Ascending aorta (tissue), 2 donors: ENCODE measurements at regions not wholly inside any gene's neighbourhood (a gene's known extent, or its start where the extent isn't known, plus 50 kb on each side); places are given as distances from the start of the nearest gene placed in this dataset.

Source experiments
- DNase-seq, 2 donors: peaks; one replicate each; pipeline ENCODE4 v3.0.0-alpha.2; 2019; ENCODE audit warnings: low spot score in 2 of 2
- H3K27ac ChIP-seq, 2 donors: fragments of 200-600 bp; sonication (generic); one replicate each; pipeline ENCODE4 v1.5.1; 2016 to 2017; ENCODE audit warnings: mild to moderate bottlenecking in 1 of 2
- H3K27me3 ChIP-seq: fragments of 200-600 bp; sonication (generic); one replicate; pipeline ENCODE4 v1.5.1; 2017
- H3K36me3 ChIP-seq, 2 donors: fragments of 200-600 bp; sonication (generic); one replicate each; pipeline ENCODE4 v1.5.1; 2016
- H3K4me1 ChIP-seq, 2 donors: fragments of 200-600 bp; sonication (generic); one replicate each; pipeline ENCODE4 v1.5.1; 2016 to 2017; ENCODE audit warnings: mild to moderate bottlenecking in 1 of 2
- H3K4me3 ChIP-seq, 2 donors: fragments of 200-600 bp; sonication (generic); one replicate each; pipeline ENCODE4 v1.5.1; 2016 to 2017; ENCODE audit warnings: mild to moderate bottlenecking in 1 of 2
- H3K9me3 ChIP-seq, 2 donors: fragments of 200-600 bp; sonication (generic); one replicate each; pipeline ENCODE4 v1.5.1; 2016
- intact Hi-C: fragments of 100-400 bp; cut with DNase I; formaldehyde crosslinking; loops from one replicate; pipeline ENCODE4 v1.15.1; 2023
- TF ChIP-seq, protein P1 (sequence below), 3 experiments: fragments of 200-600 bp in 2 of 3; fragments of 450-650 bp in 1 of 3; sonication (generic) in 2 of 3; IDR thresholded peaks; one replicate each; pipeline ENCODE4 v1.5.1; 2016 to 2019; ENCODE audit warnings: antibody characterized with exemption in 3 of 3, mild to moderate bottlenecking in 1 of 3, moderate library complexity in 1 of 3

DNA sequence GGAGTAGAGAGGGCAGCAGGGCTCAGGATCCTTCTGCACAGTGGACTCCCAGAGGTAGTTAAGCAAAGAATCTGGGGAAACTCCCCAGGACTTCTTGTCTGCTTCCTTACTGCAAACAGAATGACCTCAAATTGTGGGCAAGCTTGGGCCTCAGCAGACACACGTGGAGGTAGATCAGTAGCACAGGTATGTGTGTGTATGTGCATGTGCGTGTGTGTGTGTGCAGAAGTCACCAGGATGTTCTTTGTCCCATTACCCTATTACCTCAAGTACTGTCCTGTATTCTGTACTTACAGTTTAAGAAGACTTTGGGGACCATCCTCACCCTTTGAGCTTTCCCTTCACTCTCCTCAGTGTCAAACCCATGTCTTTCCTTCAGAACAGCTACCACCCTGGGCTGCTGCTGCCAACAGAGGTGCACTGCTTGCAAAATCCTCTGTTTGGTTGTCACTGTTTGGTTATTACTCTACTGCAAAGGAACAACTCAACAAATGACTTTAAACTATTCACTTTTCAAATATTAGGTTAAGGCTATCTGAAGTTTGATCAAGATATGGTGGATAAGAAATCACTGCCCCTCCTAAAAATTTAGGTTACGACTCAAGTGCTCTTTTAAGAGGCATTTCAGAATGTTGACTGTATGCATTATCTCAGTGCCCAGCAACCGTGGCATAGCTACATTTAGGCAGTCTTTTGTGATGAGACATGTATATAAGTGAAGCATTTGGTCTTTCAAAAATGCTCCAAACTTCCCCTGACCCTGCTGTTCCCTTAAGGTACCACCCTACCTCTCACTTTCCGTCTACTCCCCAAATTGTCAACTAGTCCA is 78.2 kb upstream of the MBIP start:
- Histone ChIP-seq H3K27me3 (no peaks in the 10 kb centered on the region), H3K27ac (no peak overlapping the region), H3K36me3 (no peaks in the 10 kb centered on the region), H3K4me1 (no peaks in the 10 kb centered on the region), H3K4me3 (no peak overlapping the region), H3K9me3 (no peaks in the 10 kb centered on the region)
- TF ChIP-seq, protein P1, sequence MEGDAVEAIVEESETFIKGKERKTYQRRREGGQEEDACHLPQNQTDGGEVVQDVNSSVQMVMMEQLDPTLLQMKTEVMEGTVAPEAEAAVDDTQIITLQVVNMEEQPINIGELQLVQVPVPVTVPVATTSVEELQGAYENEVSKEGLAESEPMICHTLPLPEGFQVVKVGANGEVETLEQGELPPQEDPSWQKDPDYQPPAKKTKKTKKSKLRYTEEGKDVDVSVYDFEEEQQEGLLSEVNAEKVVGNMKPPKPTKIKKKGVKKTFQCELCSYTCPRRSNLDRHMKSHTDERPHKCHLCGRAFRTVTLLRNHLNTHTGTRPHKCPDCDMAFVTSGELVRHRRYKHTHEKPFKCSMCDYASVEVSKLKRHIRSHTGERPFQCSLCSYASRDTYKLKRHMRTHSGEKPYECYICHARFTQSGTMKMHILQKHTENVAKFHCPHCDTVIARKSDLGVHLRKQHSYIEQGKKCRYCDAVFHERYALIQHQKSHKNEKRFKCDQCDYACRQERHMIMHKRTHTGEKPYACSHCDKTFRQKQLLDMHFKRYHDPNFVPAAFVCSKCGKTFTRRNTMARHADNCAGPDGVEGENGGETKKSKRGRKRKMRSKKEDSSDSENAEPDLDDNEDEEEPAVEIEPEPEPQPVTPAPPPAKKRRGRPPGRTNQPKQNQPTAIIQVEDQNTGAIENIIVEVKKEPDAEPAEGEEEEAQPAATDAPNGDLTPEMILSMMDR (IDR thresholded peaks at IDR 0.05): no peak
- intact Hi-C loops: no loop called here
- DNase-seq: no peak

DNA sequence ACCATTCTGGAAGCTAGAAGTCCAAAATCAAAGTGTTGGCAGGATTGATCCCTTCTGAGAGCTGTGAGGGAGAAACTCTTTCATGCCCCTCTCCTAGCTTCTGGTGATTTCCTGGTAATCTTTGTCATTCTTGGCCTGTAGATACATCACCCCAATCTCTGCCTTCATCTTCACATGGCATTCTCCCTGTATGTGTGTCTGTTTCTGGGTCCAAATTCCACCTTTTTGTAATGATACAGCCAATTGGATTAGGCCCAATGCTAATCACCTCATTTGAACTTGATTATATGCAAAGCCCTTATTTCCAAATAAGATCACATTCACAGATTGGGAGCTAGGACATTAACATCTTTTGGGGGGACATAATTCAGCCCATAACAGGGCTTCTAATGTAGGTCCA is 76.9 kb upstream of the MBIP start:
- intact Hi-C loops: no loop called here
- Histone ChIP-seq H3K4me3 (no peak overlapping the region), H3K9me3 (no peaks in the 10 kb centered on the region), H3K4me1 (no peaks in the 10 kb centered on the region), H3K27ac (no peak overlapping the region), H3K36me3 (no peaks in the 10 kb centered on the region), H3K27me3 (no peaks in the 10 kb centered on the region)
- no peak for DNase-seq
- TF ChIP-seq, protein P1 (IDR thresholded peaks at IDR 0.05): no peak

DNA sequence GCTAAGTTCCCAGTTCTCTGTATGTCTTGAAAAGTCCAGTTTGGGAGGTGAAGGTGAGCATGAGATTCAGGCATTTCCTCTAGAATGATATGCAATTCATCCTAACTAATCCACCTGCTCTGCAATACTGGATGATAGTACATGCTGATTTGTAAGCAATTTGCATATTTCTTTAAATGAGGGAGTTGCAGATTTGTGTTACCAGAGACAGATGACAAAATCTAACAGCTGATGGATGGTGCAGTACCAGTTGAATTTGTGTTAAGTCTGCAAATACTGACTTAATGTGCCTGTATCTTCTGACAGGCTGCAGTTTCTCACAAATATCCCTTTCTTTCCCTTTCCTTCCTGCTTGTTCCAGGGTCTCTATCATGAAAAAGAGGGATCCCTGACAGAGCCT is 76.4 kb upstream of the MBIP start:
- H3K27ac ChIP-seq: no peak overlapping the region
- H3K27me3 ChIP-seq: no peaks in the 10 kb centered on the region
- intact Hi-C loops: no loop called here
- no peak for DNase-seq
- TF ChIP-seq, protein P1 (IDR thresholded peaks at IDR 0.05): no peak
- no peaks in the 10 kb centered on the region for H3K9me3 ChIP-seq
- no peaks in the 10 kb centered on the region for H3K36me3 ChIP-seq
- H3K4me3 ChIP-seq: no peak overlapping the region
- H3K4me1 ChIP-seq: no peaks in the 10 kb centered on the region

DNA sequence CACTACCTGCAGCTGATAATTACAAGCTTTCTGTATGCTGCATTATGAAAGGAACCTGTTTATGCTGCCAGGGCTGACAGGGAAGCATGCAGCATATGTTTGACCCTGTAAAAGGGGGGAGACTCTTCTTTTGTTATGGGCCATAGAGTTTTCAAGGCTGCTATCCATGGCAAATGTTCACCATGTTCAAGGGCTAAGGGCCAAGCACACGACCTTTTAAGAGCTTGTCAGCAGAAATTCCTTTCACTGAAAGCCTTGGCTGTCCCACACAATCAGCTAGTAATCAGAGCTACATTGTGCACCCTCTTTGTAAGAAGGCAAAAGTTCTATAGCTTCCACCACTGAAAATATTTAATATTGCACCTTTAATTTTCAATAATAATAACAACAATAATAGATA is 74.2 kb upstream of the MBIP start:
- Histone ChIP-seq H3K36me3 (no peaks in the 10 kb centered on the region), H3K27ac (no peak overlapping the region), H3K4me3 (no peak overlapping the region), H3K9me3 (no peaks in the 10 kb centered on the region), H3K4me1 (no peaks in the 10 kb centered on the region), H3K27me3 (no peaks in the 10 kb centered on the region)
- intact Hi-C loops: no loop called here
- TF ChIP-seq, protein P1 (IDR thresholded peaks at IDR 0.05): no peak
- DNase-seq: no peak

DNA sequence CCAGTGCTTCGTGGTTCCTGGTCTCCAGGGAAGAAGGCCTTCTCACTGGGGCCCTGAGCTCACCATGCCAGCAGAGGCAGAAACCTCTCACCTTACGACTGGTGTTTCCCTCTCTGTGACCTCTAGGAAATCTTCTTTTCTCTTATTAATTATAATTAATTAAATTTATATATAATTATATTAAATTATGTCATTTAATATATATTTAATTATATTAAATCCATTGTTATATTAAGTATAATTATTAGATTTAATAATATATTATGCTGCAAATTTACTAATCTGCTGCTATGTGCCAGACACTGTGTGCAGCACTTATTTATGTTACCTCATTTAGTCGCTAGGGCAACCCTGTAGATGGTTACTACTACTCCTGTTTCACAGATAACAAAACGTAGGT is 70.3 kb upstream of the MBIP start:
- Histone ChIP-seq H3K27me3 (no peaks in the 10 kb centered on the region), H3K4me1 (no peaks in the 10 kb centered on the region), H3K4me3 (no peak overlapping the region), H3K36me3 (no peaks in the 10 kb centered on the region), H3K27ac (no peak overlapping the region), H3K9me3 (no peaks in the 10 kb centered on the region)
- intact Hi-C loops: no loop called here
- DNase-seq: no peak
- TF ChIP-seq, protein P1 (IDR thresholded peaks at IDR 0.05): no peak
